Esophagus squamous epithelium (tissue), 5 donors: ENCODE measurements at regions not wholly inside any gene's neighbourhood (a gene's known extent, or its start where the extent isn't known, plus 50 kb on each side); places are given as distances from the start of the nearest gene placed in this dataset.

Experiments used
- DNase-seq: peaks from one replicate; lab custom pipeline; 2025; lab: John Stamatoyannopoulos, UW
- H3K27ac ChIP-seq, 4 donors: fragments of 200-600 bp; sonication (generic); one replicate each; pipeline ENCODE4 v1.5.1; 2016 to 2019; ENCODE audit warnings: mild to moderate bottlenecking in 1 of 4
- H3K27me3 ChIP-seq, 4 donors: fragments of 200-600 bp; sonication (generic); 1 replicate in 3 of 4; 2 replicates in 1 of 4; pipeline versions ENCODE4 v1.5.1 to v1.6.0; 2017 to 2021; ENCODE audit warnings: antibody characterized with exemption in 1 of 4
- H3K36me3 ChIP-seq, 3 donors: fragments of 200-600 bp; sonication (generic); one replicate each; pipeline ENCODE4 v1.5.1; 2016 to 2019
- H3K4me1 ChIP-seq, 3 donors: fragments of 200-600 bp; sonication (generic); one replicate each; pipeline ENCODE4 v1.5.1; 2017 to 2019
- H3K4me3 ChIP-seq, 4 donors: fragments of 200-600 bp; sonication (generic); 1 replicate in 3 of 4; 2 replicates in 1 of 4; pipeline ENCODE4 v1.5.1; 2016 to 2019; ENCODE audit warnings: mild to moderate bottlenecking in 2 of 4, moderate library complexity in 1 of 4
- H3K9me3 ChIP-seq, 3 donors: fragments of 200-600 bp; sonication (generic); one replicate each; pipeline ENCODE4 v1.5.1; 2016 to 2019
- CTCF ChIP-seq, 6 experiments: fragments of 450-650 bp in 4 of 6; fragments of 200-600 bp in 2 of 6; sonication (generic) in 2 of 6; IDR thresholded peaks; one replicate each; pipeline ENCODE4 v1.5.1; 2016 to 2019; ENCODE audit warnings: antibody characterized with exemption in 6 of 6, mild to moderate bottlenecking in 4 of 6, moderate library complexity in 4 of 6
- POLR2A ChIP-seq, 4 donors: fragments of 450-650 bp; IDR thresholded peaks; one replicate each; pipeline ENCODE4 v1.6.1; 2017; ENCODE audit warnings: antibody characterized with exemption in 4 of 4, mild to moderate bottlenecking in 4 of 4, moderate library complexity in 3 of 4
- WGBS, 2 donors: methylation state at CpG; one replicate each; pipeline ENCODE4 v1.1.5; 2018; 5-methylcytosine and 5-hydroxymethylcytosine counted together
- intact Hi-C: fragments of 100-400 bp; cut with DNase I; formaldehyde crosslinking; loops from one replicate; pipeline ENCODE4 v1.15.0; 2022
- donor health status: DM: yes; HTN: yes; CAD: no.

DNA sequence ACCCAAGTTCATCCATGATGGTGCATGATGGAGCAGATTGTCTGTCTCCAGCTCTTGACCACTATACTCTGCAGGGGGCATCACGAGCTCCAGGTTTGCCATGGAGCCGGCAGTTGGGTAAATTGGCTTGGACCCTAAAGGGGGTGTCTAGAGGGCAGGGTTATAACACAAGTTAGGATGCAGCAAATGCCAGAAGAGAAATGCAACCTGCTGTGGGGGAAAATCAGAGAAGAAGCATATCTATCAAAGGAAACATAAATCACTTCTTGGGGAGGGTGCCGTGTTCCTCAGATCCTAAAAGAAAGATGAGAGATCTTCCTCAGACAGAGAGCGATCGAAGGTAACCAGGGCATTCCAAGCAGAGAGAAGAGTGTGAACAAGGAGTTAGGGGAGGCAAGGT is 334.9 kb downstream of the C12orf75 start:
- DNase-seq, result no peak
- no peaks in the 10 kb centered on the region for H3K9me3 ChIP-seq
- no peaks in the 10 kb centered on the region for H3K36me3 ChIP-seq
- no peak for TF ChIP-seq POLR2A (IDR thresholded peaks at IDR 0.05)
- no peak for TF ChIP-seq CTCF (IDR thresholded peaks at IDR 0.05)
- H3K4me3 ChIP-seq, result no peak overlapping the region
- no peak overlapping the region for H3K27ac ChIP-seq
- H3K27me3 ChIP-seq, result no peaks in the 10 kb centered on the region
- peaks cover 0 to 10% (median 1%) of the 10 kb centered on the region in 3 donors for H3K4me1 ChIP-seq
- 81 to 84% methylated on average over 4 to 5 of the region's 5 CpGs for WGBS, 2 donors
- intact Hi-C loops, result no loop called here

DNA sequence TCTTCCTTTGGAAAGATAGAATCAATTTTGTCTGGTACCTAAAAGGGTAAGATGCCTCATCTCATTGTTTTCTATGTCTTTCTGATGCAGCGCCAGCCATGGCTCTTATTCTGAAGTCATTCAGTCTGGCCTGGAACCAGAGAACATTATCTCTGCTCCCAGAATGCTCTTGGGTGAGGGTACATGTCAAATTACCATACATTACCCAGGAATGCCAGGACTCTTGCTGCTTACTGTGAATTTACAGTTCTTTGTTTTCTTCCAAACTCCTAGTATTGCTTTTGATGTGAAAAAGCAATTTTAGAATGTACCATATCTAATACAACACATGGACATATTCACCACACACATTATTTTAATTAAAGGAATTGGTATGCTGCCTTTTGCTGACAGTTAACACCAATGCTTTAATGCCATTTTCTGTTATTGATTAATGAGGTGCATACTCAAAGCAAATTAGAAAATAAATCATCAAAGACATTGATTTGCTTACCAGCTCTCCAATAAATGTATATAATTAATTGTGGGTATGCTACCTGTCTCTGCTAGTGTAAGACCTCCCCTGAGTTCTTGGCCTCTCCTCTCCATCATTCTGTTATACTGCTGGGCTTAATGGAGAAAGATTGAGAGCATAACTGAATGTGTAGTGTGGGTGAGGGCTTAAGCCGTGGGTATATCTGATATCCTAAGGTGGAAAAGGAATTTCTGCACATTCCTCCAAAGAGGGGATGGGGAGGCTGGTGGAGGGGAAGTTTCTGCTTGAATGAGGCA is 337.7 kb downstream of the C12orf75 start:
- no peak overlapping the region for H3K4me3 ChIP-seq
- H3K9me3 ChIP-seq, result no peaks in the 10 kb centered on the region
- WGBS, 2 donors, result 79 to 92% methylated on average over 2 of the region's 2 CpGs
- no peaks in the 10 kb centered on the region for H3K36me3 ChIP-seq
- no peak for TF ChIP-seq CTCF (IDR thresholded peaks at IDR 0.05)
- TF ChIP-seq POLR2A (IDR thresholded peaks at IDR 0.05), result no peak
- no peak overlapping the region for H3K27ac ChIP-seq
- intact Hi-C loops, result no loop called here
- H3K27me3 ChIP-seq, result no peaks in the 10 kb centered on the region
- DNase-seq, result no peak
- peaks cover 0 to 17% (median 10%) of the 10 kb centered on the region in 3 donors for H3K4me1 ChIP-seq

DNA sequence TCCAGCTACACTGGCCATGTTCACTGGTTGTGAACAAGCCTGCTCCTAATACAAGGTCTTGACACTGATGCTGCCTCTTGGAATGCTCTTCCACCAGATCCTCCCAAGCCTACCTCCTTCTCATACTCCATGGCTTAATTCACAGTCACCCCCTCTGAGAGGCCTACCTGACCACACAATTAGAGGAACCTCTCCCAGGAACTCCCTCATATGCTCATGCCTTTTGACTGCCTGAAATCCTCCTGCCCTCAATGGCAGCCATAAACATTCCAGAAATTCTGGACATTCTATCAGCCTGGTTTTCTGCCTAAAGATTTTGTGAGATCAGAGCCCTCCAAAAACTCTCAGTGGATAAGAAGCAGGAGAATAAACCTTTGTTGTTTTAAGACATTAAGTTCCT is 340.2 kb downstream of the C12orf75 start:
- peaks cover 3 to 24% (median 10%) of the 10 kb centered on the region in 3 donors for H3K4me1 ChIP-seq
- no peaks in the 10 kb centered on the region for H3K9me3 ChIP-seq
- DNase-seq, result no peak
- TF ChIP-seq CTCF (IDR thresholded peaks at IDR 0.05) (no peak), POLR2A (IDR thresholded peaks at IDR 0.05) (no peak)
- H3K27me3 ChIP-seq, result no peaks in the 10 kb centered on the region
- H3K36me3 ChIP-seq, result no peaks in the 10 kb centered on the region
- H3K4me3 ChIP-seq, result no peak overlapping the region
- intact Hi-C loops, result no loop called here
- peak overlapping the region in 1 of 4 donors; percentile 5 for H3K27ac ChIP-seq

GRCh38 chr12:105671720-105672119 is 341.2 kb downstream of the C12orf75 start:
- no peaks in the 10 kb centered on the region for H3K36me3 ChIP-seq
- peaks cover 12 to 35% (median 20%) of the 10 kb centered on the region in 3 donors for H3K4me1 ChIP-seq
- TF ChIP-seq POLR2A (IDR thresholded peaks at IDR 0.05) (no peak), CTCF (IDR thresholded peaks at IDR 0.05) (no peak)
- H3K9me3 ChIP-seq, result no peaks in the 10 kb centered on the region
- H3K4me3 ChIP-seq, result no peak overlapping the region
- no peaks in the 10 kb centered on the region for H3K27me3 ChIP-seq
- H3K27ac ChIP-seq, result peak overlapping the region in 3 of 4 donors; percentile 51 to 89 (median 66)
- DNase-seq, result no peak
- WGBS, 2 donors, result 65 to 78% methylated on average over 2 of the region's 2 CpGs
- intact Hi-C loops, result no loop called here

GRCh38 chr12:105672121-105672975 is 341.9 kb downstream of the C12orf75 start:
- no peak for DNase-seq
- peaks cover 17 to 41% (median 26%) of the 10 kb centered on the region in 3 donors for H3K4me1 ChIP-seq
- H3K27me3 ChIP-seq, result no peaks in the 10 kb centered on the region
- no peak overlapping the region for H3K4me3 ChIP-seq
- TF ChIP-seq POLR2A (IDR thresholded peaks at IDR 0.05) (no peak), CTCF (IDR thresholded peaks at IDR 0.05) (no peak)
- H3K9me3 ChIP-seq, result no peaks in the 10 kb centered on the region
- WGBS, 2 donors, result 37 to 54% methylated on average over 7 to 8 of the region's 9 CpGs
- intact Hi-C loops, result no loop called here
- H3K27ac ChIP-seq, result peak overlapping the region in 3 of 4 donors; percentile 51 to 89 (median 66)
- no peaks in the 10 kb centered on the region for H3K36me3 ChIP-seq
